GM19372 (cell line): ENCODE measurements at regions not wholly inside any gene's neighbourhood (a gene's known extent, or its start where the extent isn't known, plus 50 kb on each side); places are given as distances from the start of the nearest gene placed in this dataset.

ENCODE experiments used
- ATAC-seq: cut with Tn5 transposase; IDR thresholded peaks from one replicate; pipeline ENCODE4 v1.9.1; 2021; ENCODE audit warnings: mild to moderate bottlenecking, low read depth, moderate library complexity; ENCODE audit not compliant: unreplicated experiment

GRCh38 chr14:62616668-62617067 lies 428.6 kb downstream of the KCNH5 start:
- no peak for ATAC-seq

- ATAC-seq, result no peak
Observed at GRCh38 chr14:62626416-62626815, 418.8 kb downstream of the KCNH5 start.

GRCh38 chr14:62629176-62629725 lies 416.0 kb downstream of the KCNH5 start:
- no peak for ATAC-seq

GRCh38 chr14:62631176-62631575 lies 414.1 kb downstream of the KCNH5 start:
- no peak for ATAC-seq

GRCh38 chr14:62632771-62633170 lies 412.5 kb downstream of the KCNH5 start:
- ATAC-seq, result no peak

- no peak for ATAC-seq
Observed at GRCh38 chr14:62645649-62646048, 399.6 kb downstream of the KCNH5 start.
